HL-60 (cell line): ENCODE measurements at regions not wholly inside any gene's neighbourhood (a gene's known extent, or its start where the extent isn't known, plus 50 kb on each side); places are given as distances from the start of the nearest gene placed in this dataset.

Source experiments
- DNase-seq, 2 experiments: peaks; one replicate each; pipeline ENCODE4 v3.0.0-alpha.2; 2010 to 2020; ENCODE audit warnings: low read depth in 1 of 2, low spot score in 1 of 2
- H3K27ac ChIP-seq: fragments of 250-450 bp; sonication (Bioruptor Pico); replicated peaks from 2 replicates; pipeline ENCODE4 v1.5.1; 2020; ENCODE audit warnings: mild to moderate bottlenecking, moderate library complexity
- H3K27me3 ChIP-seq: fragments of 250-450 bp; sonication (Bioruptor Pico); 2 replicates; pipeline ENCODE4 v1.5.1; 2021; ENCODE audit warnings: mild to moderate bottlenecking, moderate library complexity; ENCODE audit not compliant: insufficient read depth, poor library complexity, severe bottlenecking
- H3K4me3 ChIP-seq: replicated peaks from 2 replicates; pipeline ENCODE4 v1.5.1; 2011; ENCODE audit warnings: mild to moderate bottlenecking, control low read depth, low read length; ENCODE audit not compliant: insufficient read depth
- CTCF ChIP-seq: IDR thresholded peaks from one replicate; pipeline ENCODE4 v1.5.1; 2011; ENCODE audit warnings: low read length, control low read depth, inconsistent platforms; ENCODE audit not compliant: insufficient read depth
- GABPA ChIP-seq: IDR thresholded peaks from 2 replicates; pipeline ENCODE4 v1.6.1; 2012; ENCODE audit warnings: low read depth
- POLR2AphosphoS5 ChIP-seq: IDR thresholded peaks from 2 replicates; pipeline ENCODE4 v1.6.1; 2012; ENCODE audit warnings: low read depth
- REST ChIP-seq: IDR thresholded peaks from 2 replicates; pipeline ENCODE4 v1.6.1; 2012; ENCODE audit warnings: low read depth; ENCODE audit not compliant: insufficient replicate concordance
- SPI1 ChIP-seq: IDR thresholded peaks from 2 replicates; pipeline ENCODE4 v1.6.1; 2012; ENCODE audit warnings: low read depth, mild to moderate bottlenecking, borderline replicate concordance

GRCh38 chr5:104178829-104179456 lies 616.4 kb upstream of the NUDT12 start:
- Histone ChIP-seq H3K4me3 (no peak overlapping the region), H3K27ac (no peak overlapping the region), H3K27me3 (no peaks in the 10 kb centered on the region)
- peak; percentile 1 for TF ChIP-seq CTCF
- no peak for TF ChIP-seq GABPA
- peak; percentile 32 to 53 for DNase-seq

- H3K27ac ChIP-seq, result no peak overlapping the region
- H3K27me3 ChIP-seq, result no peaks in the 10 kb centered on the region
- no peak overlapping the region for H3K4me3 ChIP-seq
- no peak for TF ChIP-seq REST
- no peak for TF ChIP-seq CTCF
- no peak for TF ChIP-seq SPI1
- no peak for TF ChIP-seq GABPA
- no peak for TF ChIP-seq POLR2AphosphoS5
- no peak for DNase-seq
These were observed 615.5 kb upstream of the NUDT12 start for GRCh38 chr5:104178066-104178465.

GRCh38 chr5:104177651-104178050 lies 615.1 kb upstream of the NUDT12 start:
- Histone ChIP-seq H3K27me3 (no peaks in the 10 kb centered on the region), H3K4me3 (no peak overlapping the region), H3K27ac (no peak overlapping the region)
- no peak for TF ChIP-seq CTCF
- TF ChIP-seq GABPA, result no peak
- TF ChIP-seq REST, result no peak
- no peak for TF ChIP-seq SPI1
- no peak for TF ChIP-seq POLR2AphosphoS5
- DNase-seq, result no peak

GRCh38 chr5:104172976-104173375 lies 610.4 kb upstream of the NUDT12 start:
- Histone ChIP-seq H3K27me3 (no peaks in the 10 kb centered on the region), H3K27ac (no peak overlapping the region), H3K4me3 (no peak overlapping the region)
- no peak for DNase-seq
- no peak for TF ChIP-seq REST
- no peak for TF ChIP-seq GABPA
- TF ChIP-seq CTCF, result no peak
- TF ChIP-seq POLR2AphosphoS5, result no peak
- TF ChIP-seq SPI1, result no peak
